D721Med (cell line): ENCODE measurements at regions not wholly inside any gene's neighbourhood (a gene's known extent, or its start where the extent isn't known, plus 50 kb on each side); places are given as distances from the start of the nearest gene placed in this dataset.

Experiments
- DNase-seq: peaks from one replicate; pipeline ENCODE4 v3.0.0; 2011; ENCODE audit warnings: low spot score; ENCODE audit not compliant: insufficient read length
- FAIRE-seq: peaks from 2 replicates; lab custom pipeline; 2011; peaks lifted over from hg19 to GRCh38; lab: Jason Lieb, UNC
- CTCF ChIP-seq: IDR thresholded peaks from 2 replicates; pipeline ENCODE4 v1.5.1; 2012; ENCODE audit warnings: mild to moderate bottlenecking, control low read depth; ENCODE audit not compliant: insufficient read depth; ENCODE audit errors: missing control alignments

GRCh38 chr17:15117239-15117638 lies 147.9 kb downstream of the PMP22 start:
- FAIRE-seq (no peak), DNase-seq (no peak)
- no peak for TF ChIP-seq CTCF

- FAIRE-seq (no peak), DNase-seq (no peak)
- no peak for TF ChIP-seq CTCF
These were observed 152.1 kb downstream of the PMP22 start for GRCh38 chr17:15112846-15113617.

GRCh38 chr17:15109608-15110007 lies 155.5 kb downstream of the PMP22 start:
- DNase-seq (no peak), FAIRE-seq (no peak)
- TF ChIP-seq CTCF = no peak

- FAIRE-seq = no peak
- TF ChIP-seq CTCF = no peak
- DNase-seq = no peak
These were observed 156.1 kb downstream of the PMP22 start for GRCh38 chr17:15108992-15109391.

- TF ChIP-seq CTCF = no peak
- FAIRE-seq = no peak
These were observed 158.6 kb downstream of the PMP22 start for GRCh38 chr17:15106540-15106939.

GRCh38 chr17:15103785-15104184 lies 161.3 kb downstream of the PMP22 start:
- TF ChIP-seq CTCF = no peak
- FAIRE-seq = no peak
- no peak for DNase-seq

More at GRCh38 chr17:15106540-15106939, 158.6 kb downstream of the PMP22 start:
- DNase-seq = no peak

GRCh38 chr17:15101175-15101574 lies 164.0 kb downstream of the PMP22 start:
- no peak for DNase-seq
- FAIRE-seq = no peak
- no peak for TF ChIP-seq CTCF
